ENCODE measurements at regions not wholly inside any gene's neighbourhood (a gene's known extent, or its start where the extent isn't known, plus 50 kb on each side); places are given as distances from the start of the nearest gene placed in this dataset.

DNA sequence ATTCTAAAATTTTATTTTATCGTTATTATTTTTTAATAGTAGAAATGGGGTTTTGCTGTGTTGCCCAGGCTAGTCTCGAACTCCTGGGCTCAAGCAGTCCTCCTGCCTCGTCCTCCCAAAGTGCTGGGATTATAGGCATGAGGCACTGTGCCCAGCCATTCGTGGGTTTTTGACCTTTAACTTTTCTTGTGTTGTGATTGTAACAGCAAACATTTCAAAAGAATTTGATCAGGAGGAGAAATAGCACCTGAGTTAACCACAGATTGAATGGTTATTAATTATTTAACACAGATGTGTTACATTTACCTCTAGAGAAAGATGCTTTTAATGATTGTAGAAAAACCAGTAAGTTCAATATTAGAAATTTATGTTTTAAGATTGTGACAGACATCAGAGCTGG lies 132.0 kb downstream of the HAUS1 start:
- TF ChIP-seq CTCF (IDR thresholded peaks at IDR 0.05) (no peak), ZFX (IDR thresholded peaks at IDR 0.05; ENCODE audit: borderline replicate concordance) (no peak)

Measured in 22Rv1 (cell line).